HCT116 (cell line): ENCODE measurements at regions not wholly inside any gene's neighbourhood (a gene's known extent, or its start where the extent isn't known, plus 50 kb on each side); places are given as distances from the start of the nearest gene placed in this dataset.

Experiments
- ATF3 ChIP-seq: IDR thresholded peaks from 2 replicates; pipeline ENCODE4 v1.6.1; 2012
- CTCF ChIP-seq, 3 experiments: fragments of 200-600 bp in 1 of 3; sonication (generic) in 1 of 3; IDR thresholded peaks in 2 of 3; conservative IDR thresholded peaks in 1 of 3; 2 replicates each; pipeline ENCODE4 v1.5.1; 2012 to 2017; ENCODE audit warnings: low read depth in 2 of 3, low read length in 2 of 3, antibody characterized with exemption in 1 of 3, borderline replicate concordance in 1 of 3, control low read depth in 1 of 3, mild to moderate bottlenecking in 1 of 3, mixed read lengths in 1 of 3, mixed run types in 1 of 3, moderate library complexity in 1 of 3; ENCODE audit not compliant: insufficient read depth in 1 of 3
- EZH2 ChIP-seq: fragments of 200-600 bp; sonication (generic); IDR thresholded peaks from 2 replicates; pipeline ENCODE4 v1.6.1; 2017; ENCODE audit warnings: antibody characterized with exemption, mixed run types
- POLR2A ChIP-seq: IDR thresholded peaks from 2 replicates; pipeline ENCODE4 v1.7.0; 2011; ENCODE audit warnings: borderline replicate concordance; ENCODE audit not compliant: insufficient read depth, insufficient read length; ENCODE audit errors: extremely low read depth
- REST ChIP-seq: IDR thresholded peaks from 2 replicates; pipeline ENCODE4 v1.6.1; 2012; ENCODE audit warnings: low read depth
- YY1 ChIP-seq: IDR thresholded peaks from 2 replicates; pipeline ENCODE4 v1.6.1; 2011; ENCODE audit warnings: low read length, low read depth, moderate library complexity, mild to moderate bottlenecking; ENCODE audit not compliant: insufficient replicate concordance; ENCODE audit errors: extremely low read depth

GRCh38 chr11:128397362-128397761 is 190.0 kb downstream of the ETS1 start:
- TF ChIP-seq EZH2: no peak
- no peak for TF ChIP-seq CTCF (IDR thresholded peaks at IDR 0.05 in 2 of 3, conservative IDR thresholded peaks at IDR 0.05 in 1 of 3; ENCODE audit: borderline replicate concordance in 1 of 3, insufficient read depth in 1 of 3, low read depth in 2 of 3, low read length in 2 of 3)
- no peak for TF ChIP-seq POLR2A
- TF ChIP-seq YY1: no peak
- no peak for TF ChIP-seq ATF3
- TF ChIP-seq REST: no peak
